ENCODE measurements at regions not wholly inside any gene's neighbourhood (a gene's known extent, or its start where the extent isn't known, plus 50 kb on each side); places are given as distances from the start of the nearest gene placed in this dataset.

DNA sequence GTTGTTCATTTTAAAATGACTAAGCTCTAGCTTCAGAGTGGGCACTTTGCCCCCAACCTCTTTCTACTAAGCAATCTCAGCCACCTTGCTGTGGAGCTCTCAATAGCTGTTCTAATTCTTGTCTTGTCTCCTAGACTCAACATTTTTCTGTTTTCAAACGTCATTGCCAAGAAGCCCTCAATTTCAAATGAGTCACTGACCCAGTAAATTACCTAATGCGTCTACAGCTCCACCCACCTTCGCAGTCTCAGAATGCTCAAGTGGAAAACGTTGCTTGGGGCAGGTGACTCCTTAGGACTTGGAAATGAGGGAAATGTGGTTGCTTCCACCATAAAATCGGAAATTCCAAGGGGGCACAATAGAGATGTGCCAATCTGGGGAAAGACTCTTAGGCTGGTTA lies 59.0 kb downstream of the ING2 start:
- DNase-seq, result no peak
- H3K4me3 Mint-ChIP-seq, result no peak overlapping the region
- H3K27ac Mint-ChIP-seq, result no peak overlapping the region
- CTCF ChIA-PET, result no interaction called here
- no peaks in the 10 kb centered on the region for H3K36me3 Mint-ChIP-seq (ENCODE audit: low read depth)
- no peaks in the 10 kb centered on the region for H3K4me1 Mint-ChIP-seq
- peaks cover 8% of the 10 kb centered on the region for H3K27me3 Mint-ChIP-seq
- POLR2A ChIA-PET, result no interaction called here
- H3K9me3 Mint-ChIP-seq, result no peaks in the 10 kb centered on the region

DNA sequence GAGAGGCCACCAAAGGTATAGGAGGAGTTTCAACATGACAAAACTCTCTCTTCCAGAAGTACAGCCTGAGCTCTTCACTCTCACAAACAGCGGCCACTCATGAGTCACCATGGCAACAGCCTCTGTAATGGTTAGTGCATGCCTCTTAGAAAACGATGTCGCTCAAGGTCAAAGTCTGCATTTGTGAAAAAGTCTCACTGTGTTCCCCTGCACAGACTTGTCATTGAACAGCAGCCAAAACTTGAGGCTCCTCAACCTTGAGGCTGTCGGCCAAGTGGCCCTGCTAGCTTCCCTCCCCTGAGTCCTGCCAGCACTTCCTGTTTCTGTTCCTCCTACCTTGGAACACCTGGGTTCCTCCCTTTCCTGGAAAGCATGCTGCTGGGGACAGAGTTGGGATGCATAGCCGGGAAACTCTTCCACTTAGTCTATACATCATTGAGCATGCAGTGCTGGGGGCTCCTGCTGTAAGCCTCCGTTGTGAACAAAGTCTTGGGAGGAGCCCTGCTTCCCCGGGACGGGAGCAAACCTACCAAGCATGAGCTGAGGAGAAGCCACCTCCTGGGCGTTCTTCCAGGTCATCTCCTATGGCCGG lies 66.6 kb downstream of the ING2 start:
- DNase-seq, result no peak
- no peak overlapping the region for H3K4me3 Mint-ChIP-seq
- CTCF ChIA-PET, result no interaction called here

GRCh38 chr4:183576701-183577404 lies 72.0 kb downstream of the ING2 start:
- H3K4me3 Mint-ChIP-seq, result no peak overlapping the region
- H3K27me3 Mint-ChIP-seq, result no peaks in the 10 kb centered on the region
- no peaks in the 10 kb centered on the region for H3K36me3 Mint-ChIP-seq (ENCODE audit: low read depth)
- H3K9me3 Mint-ChIP-seq, result no peaks in the 10 kb centered on the region
- POLR2A ChIA-PET, result no interaction called here
- no peak for DNase-seq
- CTCF ChIA-PET, result no interaction called here
- peaks cover 4% of the 10 kb centered on the region for H3K4me1 Mint-ChIP-seq
- H3K27ac Mint-ChIP-seq, result no peak overlapping the region

More for the DNA sequence above, 66.6 kb downstream of the ING2 start:
- POLR2A ChIA-PET, result interaction anchor here (0.6 kb wide), 1 partner anchor 652 kb away, joined by 4 read pairs; no protein-coding TSS in a partner anchor
- H3K27me3 Mint-ChIP-seq, result peaks cover 4% of the 10 kb centered on the region
- H3K9me3 Mint-ChIP-seq, result no peaks in the 10 kb centered on the region
- no peaks in the 10 kb centered on the region for H3K36me3 Mint-ChIP-seq (ENCODE audit: low read depth)
- H3K27ac Mint-ChIP-seq, result no peak overlapping the region
- peaks cover 5% of the 10 kb centered on the region for H3K4me1 Mint-ChIP-seq

GRCh38 chr4:183580370-183580769 lies 75.5 kb downstream of the ING2 start:
- no peak overlapping the region for H3K27ac Mint-ChIP-seq
- no peak for DNase-seq
- H3K4me1 Mint-ChIP-seq, result no peaks in the 10 kb centered on the region
- H3K4me3 Mint-ChIP-seq, result no peak overlapping the region
- POLR2A ChIA-PET, result no interaction called here
- H3K36me3 Mint-ChIP-seq (ENCODE audit: low read depth), result no peaks in the 10 kb centered on the region
- H3K9me3 Mint-ChIP-seq, result peaks cover 5% of the 10 kb centered on the region
- CTCF ChIA-PET, result no interaction called here
- no peaks in the 10 kb centered on the region for H3K27me3 Mint-ChIP-seq

- Mint-ChIP-seq H3K27me3 (no peaks in the 10 kb centered on the region), H3K9me3 (peaks cover 5% of the 10 kb centered on the region), H3K36me3 (ENCODE audit: low read depth) (no peaks in the 10 kb centered on the region), H3K4me1 (no peaks in the 10 kb centered on the region), H3K4me3 (no peak overlapping the region), H3K27ac (no peak overlapping the region)
- no peak for DNase-seq
- ChIA-PET CTCF (no interaction called here), POLR2A (no interaction called here)
Observed at GRCh38 chr4:183580849-183581248, 76.0 kb downstream of the ING2 start.

DNA sequence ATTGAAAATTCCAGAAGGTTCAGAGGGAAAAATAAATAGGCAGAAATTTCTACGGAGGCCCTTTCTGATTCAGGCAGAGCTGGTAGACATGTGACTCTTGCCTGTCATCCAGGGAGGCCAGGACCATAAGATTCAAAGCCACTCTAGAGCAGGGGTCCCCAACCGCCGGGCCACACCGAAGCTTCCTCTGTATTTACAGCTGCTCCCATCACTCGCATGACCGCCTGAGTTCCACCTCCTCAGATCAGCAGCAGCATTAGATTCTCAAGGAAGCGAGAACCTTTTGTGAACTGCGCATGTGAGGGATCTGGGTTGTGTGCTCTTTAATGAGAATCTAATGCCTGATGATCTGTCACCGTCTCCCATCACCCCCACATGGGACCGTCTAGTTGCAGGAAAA lies 72.2 kb downstream of the RWDD4 start:
- POLR2A ChIA-PET, result no interaction called here
- Mint-ChIP-seq H3K9me3 (peaks cover 5% of the 10 kb centered on the region), H3K4me3 (no peak overlapping the region), H3K27ac (no peak overlapping the region), H3K27me3 (peaks cover 6% of the 10 kb centered on the region), H3K4me1 (no peaks in the 10 kb centered on the region), H3K36me3 (ENCODE audit: low read depth) (no peaks in the 10 kb centered on the region)
- CTCF ChIA-PET, result no interaction called here
- DNase-seq, result no peak

DNA sequence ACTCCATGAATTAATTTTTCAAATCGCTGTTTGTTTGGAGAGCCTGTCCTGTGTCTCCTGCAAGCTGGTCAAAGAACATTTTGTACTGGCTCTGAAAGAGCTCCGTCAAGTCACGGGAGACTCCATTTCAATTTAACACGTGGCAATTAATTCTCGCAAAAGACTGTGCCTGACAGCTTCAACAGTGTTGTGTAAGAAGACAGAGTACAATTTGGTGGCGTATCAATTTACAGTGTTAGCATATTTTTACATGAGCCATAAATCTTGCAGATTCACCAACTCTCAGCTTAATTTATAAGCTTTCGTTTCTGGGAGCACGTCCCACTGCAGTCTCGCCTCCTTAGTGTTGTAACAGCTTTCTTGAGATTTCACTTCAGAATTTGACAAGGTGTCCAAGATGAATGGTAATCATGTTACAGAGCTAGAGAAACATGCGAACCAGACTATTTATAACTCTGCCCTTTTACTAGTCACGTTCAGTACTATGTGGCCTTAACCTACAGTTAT lies 70.8 kb downstream of the RWDD4 start:
- H3K4me1 Mint-ChIP-seq, result no peaks in the 10 kb centered on the region
- peaks cover 6% of the 10 kb centered on the region for H3K27me3 Mint-ChIP-seq
- no peak overlapping the region for H3K27ac Mint-ChIP-seq
- POLR2A ChIA-PET, result no interaction called here
- no peak for DNase-seq
- CTCF ChIA-PET, result no interaction called here
- H3K4me3 Mint-ChIP-seq, result no peak overlapping the region
- H3K36me3 Mint-ChIP-seq (ENCODE audit: low read depth), result no peaks in the 10 kb centered on the region
- peaks cover 1% of the 10 kb centered on the region for H3K9me3 Mint-ChIP-seq

DNA sequence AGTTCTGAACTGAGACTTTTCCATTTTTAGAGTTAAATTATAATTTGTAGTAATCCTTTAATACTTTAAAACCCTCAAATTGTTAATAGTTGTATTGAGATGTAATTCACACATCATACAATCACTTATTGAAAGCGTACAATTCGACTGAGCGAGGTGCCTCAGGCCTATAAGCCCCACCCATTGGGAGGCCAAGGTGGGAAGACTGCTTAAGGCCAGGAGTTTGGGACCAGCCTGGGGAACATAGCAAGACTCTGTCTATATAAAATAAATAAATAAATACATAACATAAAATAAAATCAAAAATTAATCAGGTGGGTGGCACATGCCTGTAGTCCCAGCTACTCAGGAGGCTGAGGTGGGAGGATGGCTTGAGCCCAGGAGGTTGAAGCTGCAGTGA lies 70.3 kb downstream of the RWDD4 start:
- no peaks in the 10 kb centered on the region for H3K4me1 Mint-ChIP-seq
- peaks cover 6% of the 10 kb centered on the region for H3K27me3 Mint-ChIP-seq
- POLR2A ChIA-PET, result no interaction called here
- no peaks in the 10 kb centered on the region for H3K36me3 Mint-ChIP-seq (ENCODE audit: low read depth)
- H3K27ac Mint-ChIP-seq, result no peak overlapping the region
- H3K9me3 Mint-ChIP-seq, result no peaks in the 10 kb centered on the region
- no peak for DNase-seq
- CTCF ChIA-PET, result no interaction called here
- no peak overlapping the region for H3K4me3 Mint-ChIP-seq

DNA sequence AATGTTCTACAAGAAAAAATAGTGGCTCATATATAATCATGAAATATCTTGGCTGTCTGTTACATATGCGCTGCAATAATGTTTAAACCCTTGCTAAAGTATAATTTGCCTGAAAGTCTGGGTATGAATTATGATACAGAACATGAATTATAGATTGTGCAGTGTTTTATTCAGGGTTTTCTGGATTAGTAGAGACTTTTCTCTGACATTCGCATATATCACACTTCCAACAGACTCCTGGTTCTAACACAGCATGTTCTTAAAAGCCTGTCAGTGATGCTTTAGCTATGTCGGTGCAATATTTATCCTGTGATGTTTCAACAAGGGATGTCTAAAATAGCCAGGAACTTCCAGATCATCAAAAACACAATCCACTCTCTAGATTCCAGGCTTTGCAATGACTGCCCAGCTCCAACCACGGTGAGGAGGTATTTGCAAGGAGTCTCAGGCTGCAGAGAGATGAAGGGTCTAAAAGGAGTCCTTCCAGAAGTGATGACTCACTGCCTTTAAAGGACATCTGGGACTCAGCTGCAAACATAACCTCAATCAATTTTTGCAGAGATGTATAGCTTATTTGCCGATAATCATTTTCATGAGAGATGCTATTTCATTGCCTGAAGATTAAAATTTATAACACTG lies 69.4 kb downstream of the RWDD4 start:
- ChIA-PET CTCF (no interaction called here), POLR2A (no interaction called here)
- Mint-ChIP-seq H3K27ac (no peak overlapping the region), H3K27me3 (peaks cover 7% of the 10 kb centered on the region), H3K36me3 (ENCODE audit: low read depth) (no peaks in the 10 kb centered on the region), H3K4me3 (no peak overlapping the region), H3K4me1 (no peaks in the 10 kb centered on the region), H3K9me3 (no peaks in the 10 kb centered on the region)
- DNase-seq, result no peak
